HG02840 (cell line): ENCODE measurements at regions not wholly inside any gene's neighbourhood (a gene's known extent, or its start where the extent isn't known, plus 50 kb on each side); places are given as distances from the start of the nearest gene placed in this dataset.

ENCODE experiments used
- ATAC-seq: cut with Tn5 transposase; IDR thresholded peaks from one replicate; pipeline ENCODE4 v1.9.1; 2021; ENCODE audit warnings: mild to moderate bottlenecking, moderate library complexity, moderate number of reproducible peaks; ENCODE audit not compliant: unreplicated experiment, low FRiP score

DNA sequence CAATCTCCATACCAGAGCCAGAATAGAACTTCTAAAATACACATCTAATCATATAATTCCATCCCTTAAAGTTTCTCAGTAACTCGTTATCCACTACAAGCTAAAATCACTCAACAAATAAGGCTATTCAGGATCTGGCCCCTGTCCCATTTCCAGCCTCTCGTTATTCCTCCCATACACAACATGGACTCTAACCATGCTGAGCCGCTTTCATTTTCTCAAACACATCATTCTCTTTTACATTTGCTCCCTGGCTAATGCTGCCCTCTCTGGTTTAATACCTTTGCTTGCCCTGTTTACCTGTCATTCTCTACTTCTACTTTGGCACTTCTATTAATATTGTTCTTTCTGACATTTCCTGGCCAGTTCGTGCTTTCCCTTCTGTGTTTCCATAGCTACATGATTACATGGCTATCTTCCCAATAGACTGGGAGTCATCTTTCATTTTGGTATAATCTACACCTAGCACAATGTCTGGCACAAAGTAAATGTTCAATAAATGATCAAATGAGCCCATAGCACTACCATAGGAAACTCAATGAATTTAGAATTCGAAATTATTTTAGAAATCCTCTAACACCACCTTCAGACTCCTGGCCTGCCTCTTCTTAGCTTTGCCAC, 163.6 kb upstream of the VRK2 start:
- no peak for ATAC-seq

DNA sequence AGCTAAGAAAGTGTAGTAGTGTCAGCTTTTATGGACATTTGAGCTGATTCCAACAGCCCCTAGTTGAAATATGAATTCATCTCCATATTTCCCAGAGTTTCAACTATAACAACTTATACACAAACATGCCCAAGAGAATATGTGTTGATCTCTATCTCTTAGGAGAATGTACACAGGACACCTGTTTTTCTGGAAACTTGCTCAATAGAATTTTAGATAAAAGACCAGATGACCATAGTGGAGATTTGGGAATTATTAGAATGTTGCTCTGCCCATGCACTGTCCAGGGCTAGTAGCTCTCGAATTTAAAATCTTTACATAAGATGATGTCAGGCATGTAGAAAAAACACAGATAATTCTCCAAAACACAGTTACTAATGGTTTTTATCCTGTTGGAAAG, 162.3 kb upstream of the VRK2 start:
- no peak for ATAC-seq

DNA sequence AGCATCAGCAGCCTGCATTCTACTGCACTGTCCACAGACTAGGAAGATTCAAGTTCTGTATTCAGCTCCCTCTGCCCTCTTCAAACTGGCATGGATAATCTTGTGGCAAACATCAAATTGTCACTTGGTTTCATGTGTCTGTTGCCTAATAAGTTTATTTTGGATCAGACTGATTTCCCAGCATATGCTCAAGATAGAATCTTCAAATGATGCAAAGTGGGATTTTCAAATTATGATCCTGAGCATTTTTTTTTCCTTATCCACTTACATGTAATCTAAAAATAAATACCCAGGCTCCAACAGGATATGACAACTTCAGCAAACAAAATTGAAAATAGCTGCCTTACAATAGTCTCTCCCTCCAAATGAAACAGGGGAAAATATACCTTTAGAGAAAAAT, 160.9 kb upstream of the VRK2 start:
- ATAC-seq, result no peak

DNA sequence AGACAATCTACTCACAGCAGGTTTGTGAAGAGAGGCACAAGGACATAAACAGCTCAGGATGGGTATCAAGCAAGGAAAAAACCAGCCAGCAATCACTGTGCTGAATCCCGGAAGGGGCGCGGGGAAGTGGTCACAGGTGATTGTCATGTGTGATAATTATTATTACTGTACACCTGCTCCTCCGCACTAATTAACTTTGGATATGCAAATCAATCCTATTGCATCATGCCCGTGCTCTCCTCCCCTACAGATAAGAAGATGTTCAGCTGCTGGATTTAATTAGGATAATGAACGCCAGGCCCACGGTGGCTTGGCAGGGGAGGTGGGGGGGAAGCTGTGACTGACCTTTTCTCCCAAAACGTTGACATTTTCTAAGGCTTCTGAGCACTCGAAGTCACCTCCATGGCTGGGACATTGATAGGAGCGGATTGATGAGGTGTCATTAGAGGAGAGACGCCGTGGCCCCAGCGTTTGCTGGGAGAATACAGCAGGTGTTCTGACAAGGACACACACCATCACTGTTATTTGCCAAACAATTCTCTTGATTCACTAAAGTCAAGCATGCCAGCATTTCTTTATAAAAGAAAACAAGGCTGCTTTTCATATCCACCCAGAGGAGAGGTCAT, 160.3 kb upstream of the VRK2 start:
- ATAC-seq, result no peak

DNA sequence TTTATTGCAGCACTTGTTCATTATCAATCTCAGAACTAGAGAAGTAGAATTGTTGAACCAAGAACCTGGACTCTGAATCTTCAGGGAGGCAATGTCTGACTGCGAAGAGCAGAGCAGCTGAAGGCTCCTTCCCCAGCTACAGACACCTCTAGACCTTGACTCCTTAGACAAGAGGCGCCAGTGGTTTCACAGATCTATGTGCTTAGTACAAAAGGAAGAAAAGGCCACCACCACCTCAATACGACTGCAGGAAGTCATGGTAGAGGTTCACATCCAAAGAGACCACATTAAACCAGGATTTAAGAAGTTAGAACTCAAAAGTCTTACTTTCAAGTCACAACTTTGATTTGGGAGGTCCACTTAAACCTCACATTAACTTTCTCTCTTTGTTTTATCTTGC, 158.1 kb upstream of the VRK2 start:
- no peak for ATAC-seq

DNA sequence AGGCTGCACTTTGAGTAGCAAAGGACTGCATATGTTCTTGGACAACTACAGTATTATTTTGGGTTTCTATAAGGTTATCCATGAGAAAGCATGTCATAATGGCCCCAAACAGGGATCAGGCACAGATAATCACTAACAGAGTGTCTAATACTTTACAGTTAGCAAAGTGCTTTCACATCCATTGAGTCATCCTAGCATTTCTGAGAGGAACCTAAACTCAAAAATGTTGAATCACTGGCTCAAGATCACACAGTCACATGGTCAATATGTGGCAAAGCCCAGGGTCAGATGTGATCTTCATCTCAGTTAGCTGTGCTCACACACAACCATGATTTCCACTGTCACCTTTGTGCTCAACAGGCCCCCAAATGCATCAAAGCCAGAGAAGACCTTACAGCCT, 156.1 kb upstream of the VRK2 start:
- ATAC-seq, result peak; percentile 45

DNA sequence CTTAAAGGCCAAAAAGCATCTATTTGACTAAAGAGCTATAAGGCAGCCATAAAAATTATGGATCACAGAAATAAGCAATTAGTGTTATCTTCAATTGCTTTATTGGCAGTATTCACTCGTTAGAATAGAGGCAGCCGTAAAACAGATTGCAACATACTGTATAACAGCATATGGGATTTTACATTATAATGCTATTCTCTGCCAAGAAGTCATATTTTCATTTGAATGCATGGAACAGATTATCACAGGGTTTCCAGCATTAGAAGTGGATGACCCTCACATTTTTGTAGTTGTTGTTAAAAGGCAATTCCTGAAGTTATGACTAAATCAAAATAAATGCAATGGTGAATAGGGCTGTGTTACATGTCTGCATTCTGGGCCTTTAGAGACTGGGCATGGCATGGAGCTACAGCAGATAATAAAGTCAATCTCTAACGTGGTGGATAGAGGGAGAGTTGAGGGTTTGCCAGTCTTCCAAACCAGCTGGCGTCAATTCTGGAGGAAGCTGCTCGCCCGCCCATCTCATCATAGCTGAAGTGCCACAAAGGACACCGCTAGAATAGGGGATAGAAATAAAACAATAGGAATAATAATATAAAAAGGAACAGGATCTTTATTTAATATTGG, 155.4 kb upstream of the VRK2 start:
- ATAC-seq, result no peak

DNA sequence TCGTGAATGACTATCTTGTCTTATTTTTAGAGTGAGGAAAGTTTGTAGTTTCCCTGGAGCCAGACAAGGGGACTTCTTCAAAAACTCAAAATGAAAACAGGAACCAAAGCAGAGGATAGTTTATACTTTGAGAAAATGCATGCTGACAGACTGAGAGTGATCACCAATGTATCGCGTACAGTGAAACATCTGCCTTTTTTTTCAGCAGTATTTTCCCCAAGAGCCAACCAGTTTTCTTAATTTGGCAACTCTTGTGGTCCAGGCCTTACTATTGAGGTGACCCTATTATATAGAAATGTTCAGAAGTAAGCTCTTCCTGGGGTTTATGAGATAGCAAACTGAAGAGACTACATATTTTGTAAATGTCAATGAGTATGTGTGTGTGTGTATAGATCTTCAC, 153.7 kb upstream of the VRK2 start:
- ATAC-seq, result peak; percentile 79

DNA sequence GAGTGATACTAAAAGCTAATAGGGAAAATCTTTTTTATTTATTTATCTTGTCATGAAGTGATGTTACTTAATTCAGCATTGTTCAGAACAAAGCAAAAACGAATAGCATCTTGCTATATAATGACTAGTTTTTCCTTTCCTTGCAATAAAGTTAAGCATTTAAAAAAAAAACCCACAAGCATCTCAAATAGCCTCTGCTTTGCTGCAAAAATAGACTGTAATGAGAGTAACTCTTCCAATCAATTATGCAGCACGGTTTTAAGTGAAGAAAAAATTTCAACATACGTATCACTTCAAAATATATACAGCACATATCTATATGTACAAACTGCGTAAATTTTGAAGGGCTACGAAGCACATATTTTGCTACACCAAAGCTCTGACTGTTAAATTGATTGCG, 153.3 kb upstream of the VRK2 start:
- no peak for ATAC-seq

DNA sequence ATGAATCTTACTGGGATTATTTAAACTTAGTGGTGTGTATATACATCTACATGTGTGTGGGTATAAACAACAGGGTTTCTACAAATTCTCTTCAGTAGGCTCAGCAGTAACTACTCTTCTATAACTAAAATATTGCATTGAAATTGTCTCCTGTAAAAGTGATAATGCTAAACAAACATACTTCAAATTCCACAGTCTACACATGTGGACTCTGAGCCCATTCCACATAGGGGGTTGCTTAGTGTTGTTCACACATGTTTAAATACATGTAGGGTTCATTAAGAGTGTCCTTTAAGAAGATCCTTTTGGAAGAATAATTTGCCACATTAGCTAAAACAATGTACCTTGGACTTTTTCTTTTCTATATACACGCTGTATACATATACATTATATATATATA, 152.8 kb upstream of the VRK2 start:
- no peak for ATAC-seq

DNA sequence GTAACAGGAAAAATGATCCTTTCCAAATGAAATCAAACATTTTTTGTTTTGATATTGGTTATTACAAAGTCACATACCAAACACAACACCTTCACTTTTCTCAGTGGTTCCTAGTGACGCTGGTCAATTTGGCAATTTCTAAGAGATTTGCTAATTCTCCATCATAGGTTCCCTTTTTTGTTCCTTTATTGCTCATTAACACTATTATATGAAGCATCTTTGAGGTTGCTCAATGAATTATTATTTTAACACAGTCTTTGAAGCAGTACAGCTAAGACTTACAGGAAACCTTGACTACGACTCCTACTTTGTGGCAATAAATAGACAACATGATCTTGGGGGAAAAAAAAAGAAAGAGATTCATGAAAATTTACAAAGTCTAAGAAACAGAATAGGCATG, 152.2 kb upstream of the VRK2 start:
- ATAC-seq, result no peak

DNA sequence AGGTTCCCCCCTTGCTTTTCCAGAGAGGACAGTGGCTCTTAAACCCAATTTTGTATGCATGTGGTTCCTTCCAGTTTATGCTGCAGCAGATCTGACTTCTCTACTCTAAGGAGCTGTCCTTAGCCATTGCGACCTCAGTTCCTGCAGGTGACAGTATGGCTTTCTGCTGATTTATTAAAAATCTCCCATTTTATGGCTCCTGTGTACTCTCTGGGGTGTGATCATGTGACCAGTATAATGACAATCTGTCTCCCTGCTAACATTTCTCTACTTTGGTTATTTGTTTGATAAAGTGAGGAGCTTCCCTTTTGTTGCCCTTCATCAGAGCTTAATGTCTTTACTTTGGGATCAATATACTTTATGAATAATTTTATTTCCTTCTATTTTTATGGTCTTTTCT, 148.7 kb upstream of the VRK2 start:
- no peak for ATAC-seq

DNA sequence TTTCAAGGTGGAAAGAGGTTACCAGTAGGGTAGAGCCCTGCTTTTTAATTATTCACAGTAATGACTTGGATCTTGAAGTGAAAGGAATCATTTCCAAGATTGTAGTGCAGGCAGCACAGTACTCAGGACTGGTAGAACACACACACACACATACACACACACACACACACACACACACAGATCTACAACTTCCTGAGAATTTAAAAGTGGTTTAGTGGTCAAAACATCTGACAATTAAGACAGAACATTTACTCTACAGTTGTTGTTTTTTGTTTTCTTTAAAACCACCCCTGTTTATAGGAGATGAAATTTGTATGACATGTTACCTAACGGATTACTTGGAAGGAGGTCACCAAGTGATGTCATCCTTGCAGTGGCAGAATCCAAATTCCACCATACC, 146.7 kb upstream of the VRK2 start:
- no peak for ATAC-seq

DNA sequence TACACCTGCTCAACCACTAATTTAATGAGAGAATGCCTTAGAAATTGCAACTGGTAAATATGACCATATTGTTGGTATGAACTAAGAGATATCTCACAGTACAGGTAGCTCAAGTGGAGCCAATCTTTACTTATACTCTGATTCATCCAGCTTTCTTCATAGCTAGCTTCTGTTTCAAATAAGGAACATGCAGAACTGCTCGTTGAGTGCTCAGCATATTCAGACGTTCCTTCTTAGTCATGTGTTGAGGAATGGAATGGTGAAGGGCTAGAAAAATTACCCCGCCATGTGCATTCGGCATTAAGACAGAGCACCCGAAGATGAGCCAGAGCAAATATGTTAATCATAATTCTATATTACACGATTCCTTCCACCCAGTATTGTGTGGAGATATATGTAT, 144.0 kb upstream of the VRK2 start:
- ATAC-seq, result no peak

DNA sequence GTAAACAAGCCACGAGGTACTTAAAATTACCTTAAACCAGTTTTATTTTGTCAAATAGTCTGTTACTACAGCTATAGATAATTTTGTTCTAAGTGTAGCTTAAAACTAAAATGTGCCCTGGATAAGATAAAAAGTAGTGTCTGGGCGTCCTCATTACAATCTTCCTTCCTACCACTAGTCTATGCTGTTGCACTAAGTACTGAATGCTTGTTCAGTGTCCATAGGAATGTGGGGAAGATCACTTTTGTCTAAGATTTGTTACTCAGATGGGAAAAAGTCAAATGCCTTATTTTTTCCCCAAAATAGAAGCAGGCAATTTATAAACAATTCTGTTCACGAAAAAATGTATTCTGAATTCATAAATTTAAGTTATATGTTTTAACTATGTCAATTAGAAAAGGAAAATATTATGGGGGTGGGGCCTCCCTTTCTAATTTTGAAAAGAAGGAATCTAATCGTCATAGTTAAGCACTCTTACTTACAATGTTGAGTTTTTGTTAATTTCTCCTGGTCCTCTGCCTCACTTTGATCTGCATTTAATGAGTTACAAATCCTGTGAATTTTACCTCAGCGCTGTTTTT, 140.4 kb upstream of the VRK2 start:
- ATAC-seq, result peak; percentile 55

DNA sequence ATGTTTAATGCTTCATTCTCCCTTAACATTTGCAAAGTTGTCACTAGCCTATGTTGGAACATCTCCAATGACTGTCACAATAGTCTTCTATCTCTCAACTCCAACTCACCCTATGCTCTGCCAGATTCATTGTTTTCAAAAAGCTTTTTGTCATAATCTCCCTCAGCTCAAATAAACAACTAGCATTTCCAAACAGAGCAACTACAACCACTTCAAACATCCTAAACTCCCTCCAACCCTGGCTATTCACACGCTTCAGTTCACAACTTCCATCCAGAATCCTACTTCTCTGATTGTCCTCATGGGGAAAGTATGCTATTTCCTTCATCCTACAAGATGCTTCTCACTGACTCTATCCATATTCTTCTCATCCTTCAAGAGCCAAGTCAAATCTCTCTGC, 139.2 kb upstream of the VRK2 start:
- no peak for ATAC-seq

DNA sequence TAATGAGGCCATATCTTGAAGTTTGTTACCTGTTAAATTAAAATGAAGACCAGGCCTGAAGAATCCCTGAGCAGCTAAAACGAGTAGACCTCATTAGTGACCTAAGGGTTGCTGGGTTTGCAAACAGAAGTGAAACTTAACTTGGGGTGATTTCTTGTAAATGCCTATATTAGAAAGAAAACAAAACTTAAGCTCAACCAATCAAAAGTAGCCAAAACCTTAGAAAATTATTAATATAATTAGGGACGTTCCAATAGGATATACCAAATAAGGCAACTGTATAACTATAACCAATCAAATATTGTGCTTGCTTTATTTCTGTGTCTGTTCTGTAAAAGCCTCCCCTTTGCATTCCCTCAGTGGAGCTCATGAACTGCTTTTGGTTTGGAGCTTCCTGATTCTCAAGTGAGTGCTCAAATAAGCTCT, 137.9 kb upstream of the VRK2 start:
- ATAC-seq, result peak; percentile 90

DNA sequence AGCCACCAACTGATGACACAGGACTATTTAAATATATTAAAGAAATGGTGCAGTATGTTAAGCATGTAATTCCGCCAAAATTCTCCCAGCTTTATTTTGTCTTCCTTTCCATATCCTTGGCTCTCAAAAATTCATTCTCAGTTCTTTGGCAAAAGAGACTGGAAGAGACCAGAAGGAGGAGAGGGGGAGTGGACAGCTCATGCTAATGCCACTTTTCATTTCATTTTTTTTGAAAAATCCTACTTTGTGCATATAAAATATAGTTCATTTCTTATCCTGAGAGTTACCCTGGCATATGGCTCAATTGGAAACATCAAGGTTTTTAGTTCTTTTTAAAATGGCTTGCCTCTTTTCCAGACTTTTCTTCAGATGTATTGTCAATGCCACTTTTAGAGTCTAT, 128.5 kb upstream of the VRK2 start:
- no peak for ATAC-seq

DNA sequence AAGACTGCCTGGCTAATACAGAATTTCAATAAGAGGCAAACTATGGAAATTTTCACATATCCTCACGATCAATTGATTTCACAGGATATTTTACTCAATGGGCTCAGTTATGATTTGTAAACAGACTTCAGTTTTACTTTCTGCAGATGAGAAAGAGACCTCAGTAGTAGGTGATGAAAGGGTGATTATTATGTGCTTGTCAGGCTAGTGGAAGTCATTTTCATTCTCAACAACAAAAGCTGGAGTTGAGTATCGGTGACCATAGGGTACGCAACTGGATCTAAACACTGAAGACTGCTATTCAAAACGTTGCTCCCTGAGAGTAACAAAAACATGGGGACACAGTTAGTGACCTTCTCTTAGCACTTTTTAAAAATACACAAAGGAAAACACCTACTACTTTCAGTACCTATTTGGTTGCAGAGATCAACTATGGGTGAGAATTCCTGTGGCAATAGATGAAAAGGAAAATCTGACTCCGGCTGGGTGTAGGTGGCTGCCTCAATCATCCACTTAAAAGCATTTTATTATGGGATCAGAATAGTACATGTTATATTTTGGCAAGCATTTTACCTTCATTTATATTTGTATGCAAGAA, 126.2 kb upstream of the VRK2 start:
- no peak for ATAC-seq

DNA sequence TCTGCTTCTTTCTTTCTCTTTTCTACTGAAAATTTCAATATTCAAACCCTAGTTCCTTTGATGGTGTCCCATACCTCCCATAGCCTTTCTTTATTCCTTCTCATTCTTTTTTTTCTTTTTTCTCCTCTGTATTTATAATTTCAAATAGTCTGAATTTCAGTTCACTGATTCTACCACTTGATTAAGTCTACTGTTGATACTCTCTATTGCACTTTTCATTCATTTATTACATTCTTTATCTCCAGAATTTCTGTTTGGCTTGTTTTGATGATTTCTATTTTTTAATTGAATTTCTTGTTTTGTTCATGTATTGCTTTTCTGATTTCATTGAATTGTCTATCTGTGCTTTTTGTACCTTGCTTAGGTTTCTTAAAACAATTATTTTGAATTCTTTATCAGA, 111.9 kb upstream of the VRK2 start:
- ATAC-seq, result no peak

DNA sequence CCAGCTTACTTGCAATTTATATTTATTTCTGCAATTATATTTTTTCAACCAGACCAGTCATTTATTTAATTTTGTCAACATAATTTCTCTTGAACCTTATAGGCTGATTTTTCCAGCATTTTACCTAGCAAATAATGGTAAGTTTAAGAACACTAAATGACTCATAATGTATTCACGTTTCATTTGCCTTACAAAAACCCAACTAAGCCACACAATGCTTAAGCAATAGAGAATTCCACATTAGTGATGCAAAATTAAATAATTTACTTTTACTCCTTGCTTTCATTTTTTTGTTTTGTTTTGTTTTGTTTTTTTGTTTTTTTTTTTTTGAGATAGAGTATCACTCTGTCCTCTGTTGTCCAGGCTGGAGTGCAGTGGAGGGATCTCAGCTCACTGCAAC, 110.4 kb upstream of the VRK2 start:
- no peak for ATAC-seq

DNA sequence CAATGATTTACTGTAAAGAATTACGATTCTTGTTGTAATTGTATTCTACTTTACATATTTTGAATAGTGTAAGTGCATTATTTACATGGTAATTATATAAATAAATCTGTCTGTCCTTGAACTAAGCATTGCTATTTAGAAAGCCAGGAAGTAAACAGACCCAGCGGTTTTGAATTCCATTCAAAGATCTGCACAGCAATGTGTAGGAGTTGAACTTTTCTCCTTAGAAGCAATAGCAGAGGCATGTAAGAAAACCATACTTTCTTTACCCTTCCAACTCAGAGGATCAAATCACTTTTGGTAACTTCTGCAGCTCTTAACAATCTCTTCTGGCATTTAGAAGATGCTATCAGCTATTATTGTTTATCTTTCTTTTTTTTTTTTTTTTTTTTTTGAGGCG, 109.2 kb upstream of the VRK2 start:
- ATAC-seq, result no peak
